ENCODE measurements at regions not wholly inside any gene's neighbourhood (a gene's known extent, or its start where the extent isn't known, plus 50 kb on each side); places are given as distances from the start of the nearest gene placed in this dataset.

DNA sequence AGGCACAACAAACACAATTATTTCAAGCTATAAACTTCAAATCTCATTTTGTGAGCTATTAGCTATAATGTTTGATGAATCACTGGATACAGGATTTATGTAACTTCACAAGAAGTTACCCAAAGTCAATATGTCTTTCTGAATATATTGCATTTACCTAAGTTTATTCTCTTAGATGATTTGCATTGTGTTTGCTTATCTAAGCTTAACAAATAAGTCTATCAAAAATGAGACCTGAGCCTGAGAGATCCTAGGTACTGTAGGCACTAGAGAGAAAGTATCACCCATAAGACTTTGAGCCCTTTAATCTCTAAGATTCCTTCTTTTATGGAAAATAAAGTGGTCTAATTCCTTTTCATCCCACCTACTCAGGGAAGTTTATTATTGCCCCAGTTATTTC lies 178.2 kb downstream of the NAF1 start:
- no peak for TF ChIP-seq EZH2phosphoT487 (IDR thresholded peaks at IDR 0.05; ENCODE audit: insufficient read depth, low read depth)
- TF ChIP-seq EZH2 (IDR thresholded peaks at IDR 0.05; ENCODE audit: insufficient read depth, poor library complexity, severe bottlenecking) = no peak

DNA sequence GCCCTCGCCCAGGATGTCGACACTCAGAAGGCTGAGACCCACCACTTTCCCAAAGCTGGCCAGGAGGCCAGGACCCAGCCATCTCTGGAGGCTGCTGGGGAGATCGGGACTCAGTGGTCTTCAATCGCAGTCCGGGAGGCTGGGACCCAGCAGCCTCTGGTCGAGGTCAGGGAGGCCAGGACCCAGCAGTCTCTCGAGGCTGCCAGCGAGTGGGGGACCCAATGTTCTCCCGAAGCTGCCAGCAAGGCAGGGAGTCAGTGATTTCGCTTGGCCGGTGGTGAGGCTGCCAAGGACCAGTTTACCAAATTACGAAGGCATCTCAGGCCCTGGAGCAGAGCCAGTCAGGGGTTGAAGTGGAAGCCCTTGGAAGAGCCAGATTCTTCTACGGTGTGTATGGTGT lies 181.6 kb downstream of the NAF1 start:
- Histone ChIP-seq H3K4me1 (ENCODE audit: insufficient read depth) (no peaks in the 10 kb centered on the region), H3F3A (ENCODE audit: insufficient read depth) (no peaks in the 10 kb centered on the region), H3K79me2 (ENCODE audit: insufficient read depth) (no peaks in the 10 kb centered on the region), H3K9me3 (ENCODE audit: low read depth) (no peaks in the 10 kb centered on the region), H4K20me1 (ENCODE audit: insufficient read depth) (no peaks in the 10 kb centered on the region), H3K9ac (no peak overlapping the region), H3K4me3 (no peak overlapping the region), H2AFZ (no peak overlapping the region), H3K27ac (no peak overlapping the region), H3K36me3 (ENCODE audit: low read depth) (no peaks in the 10 kb centered on the region), H3K4me2 (ENCODE audit: unreplicated experiment) (no peak overlapping the region), H3K9me2 (ENCODE audit: insufficient read depth) (no peaks in the 10 kb centered on the region), H3K27me3 (replicated peaks; ENCODE audit: insufficient read depth) (no peaks in the 10 kb centered on the region)
- WGBS, 2 experiments (ENCODE audit: low coverage in 1 of 2, low lambda C conversion rate in 2 of 2, missing lambda C conversion rate in 2 of 2) = 30 to 33% methylated on average over 13 of the region's 13 CpGs
- in situ Hi-C loops (cut with MboI) = no loop called here
- no peak for DNase-seq
- no peak for TF ChIP-seq EZH2phosphoT487 (IDR thresholded peaks at IDR 0.05; ENCODE audit: insufficient read depth, low read depth)

More for the DNA sequence above, 178.2 kb downstream of the NAF1 start:
- Histone ChIP-seq H3F3A (ENCODE audit: insufficient read depth) (no peaks in the 10 kb centered on the region), H4K20me1 (ENCODE audit: insufficient read depth) (no peaks in the 10 kb centered on the region), H3K9me3 (ENCODE audit: low read depth) (no peaks in the 10 kb centered on the region), H3K4me2 (ENCODE audit: unreplicated experiment) (no peak overlapping the region), H3K27me3 (replicated peaks; ENCODE audit: insufficient read depth) (no peaks in the 10 kb centered on the region), H3K4me1 (ENCODE audit: insufficient read depth) (no peaks in the 10 kb centered on the region), H3K27ac (no peak overlapping the region), H3K9me2 (ENCODE audit: insufficient read depth) (no peaks in the 10 kb centered on the region), H3K79me2 (ENCODE audit: insufficient read depth) (no peaks in the 10 kb centered on the region), H3K9ac (no peak overlapping the region), H3K4me3 (no peak overlapping the region), H3K36me3 (ENCODE audit: low read depth) (no peaks in the 10 kb centered on the region), H2AFZ (no peak overlapping the region)
- in situ Hi-C loops (cut with MboI) = no loop called here
- no peak for DNase-seq

DNA sequence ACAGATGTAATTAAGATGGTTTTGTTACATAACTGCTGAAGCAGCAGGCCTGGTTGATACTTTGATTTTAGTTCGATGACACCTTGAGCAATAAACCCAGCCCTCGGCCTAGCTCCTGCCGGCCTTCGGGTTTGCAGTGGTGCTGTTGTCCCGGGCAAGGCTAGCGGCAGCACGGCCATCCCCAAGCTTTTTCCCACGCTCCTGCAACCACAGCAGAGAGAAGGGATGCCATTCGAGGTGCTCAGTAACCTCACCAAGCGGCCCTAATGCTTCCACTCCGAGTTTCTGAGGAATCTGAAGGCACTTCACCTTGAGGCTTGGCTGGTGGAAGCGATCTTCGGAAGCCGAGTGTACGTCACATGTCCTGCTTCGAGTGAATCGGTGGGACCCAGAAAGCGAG lies 182.1 kb downstream of the NAF1 start:
- no peak overlapping the region for H3K27ac ChIP-seq
- no peaks in the 10 kb centered on the region for H3F3A ChIP-seq (ENCODE audit: insufficient read depth)
- H3K79me2 ChIP-seq (ENCODE audit: insufficient read depth) = no peaks in the 10 kb centered on the region
- no peaks in the 10 kb centered on the region for H3K27me3 ChIP-seq (replicated peaks; ENCODE audit: insufficient read depth)
- H3K4me1 ChIP-seq (ENCODE audit: insufficient read depth) = no peaks in the 10 kb centered on the region
- H4K20me1 ChIP-seq (ENCODE audit: insufficient read depth) = no peaks in the 10 kb centered on the region
- in situ Hi-C loops (cut with MboI) = no loop called here
- no peaks in the 10 kb centered on the region for H3K36me3 ChIP-seq (ENCODE audit: low read depth)
- no peak overlapping the region for H2AFZ ChIP-seq
- H3K9me3 ChIP-seq (ENCODE audit: low read depth) = no peaks in the 10 kb centered on the region
- H3K4me3 ChIP-seq = no peak overlapping the region
- H3K4me2 ChIP-seq (ENCODE audit: unreplicated experiment) = no peak overlapping the region
- H3K9me2 ChIP-seq (ENCODE audit: insufficient read depth) = no peaks in the 10 kb centered on the region
- DNase-seq = no peak
- 33 to 52% methylated on average over 13 to 18 of the region's 18 CpGs for WGBS, 2 experiments (ENCODE audit: low coverage in 1 of 2, low lambda C conversion rate in 2 of 2, missing lambda C conversion rate in 2 of 2)
- H3K9ac ChIP-seq = no peak overlapping the region
- TF ChIP-seq EZH2 (IDR thresholded peaks at IDR 0.05; ENCODE audit: insufficient read depth, poor library complexity, severe bottlenecking) (no peak), EZH2phosphoT487 (IDR thresholded peaks at IDR 0.05; ENCODE audit: insufficient read depth, low read depth) (no peak)

DNA sequence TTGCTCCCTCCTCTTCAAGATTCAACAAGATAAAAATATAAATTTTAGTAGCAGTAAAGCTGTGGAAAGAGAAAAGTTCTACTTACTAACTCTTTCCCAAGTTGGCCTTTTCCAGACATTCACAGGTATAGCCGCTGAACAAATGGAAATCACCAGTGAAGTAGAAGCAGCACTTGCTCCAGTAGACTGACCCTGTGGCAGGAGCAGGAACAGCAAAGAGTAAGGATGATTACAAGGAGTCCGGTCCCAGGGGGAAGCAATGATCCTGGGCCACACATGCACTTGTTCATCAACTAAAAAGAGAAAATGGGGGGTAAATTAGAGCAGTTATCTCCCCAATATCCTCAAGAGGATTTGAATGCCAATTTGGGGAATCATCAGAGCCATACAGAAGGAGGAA lies 184.9 kb downstream of the NAF1 start:
- no peak overlapping the region for H3K27ac ChIP-seq
- H3K9me2 ChIP-seq (ENCODE audit: insufficient read depth) = no peaks in the 10 kb centered on the region
- H3K36me3 ChIP-seq (ENCODE audit: low read depth) = no peaks in the 10 kb centered on the region
- H4K20me1 ChIP-seq (ENCODE audit: insufficient read depth) = no peaks in the 10 kb centered on the region
- no peak overlapping the region for H3K9ac ChIP-seq
- H3K4me1 ChIP-seq (ENCODE audit: insufficient read depth) = no peaks in the 10 kb centered on the region
- no peaks in the 10 kb centered on the region for H3K27me3 ChIP-seq (replicated peaks; ENCODE audit: insufficient read depth)
- 16 to 24% methylated on average over 2 of the region's 2 CpGs for WGBS, 2 experiments (ENCODE audit: low coverage in 1 of 2, low lambda C conversion rate in 2 of 2, missing lambda C conversion rate in 2 of 2)
- in situ Hi-C loops (cut with MboI) = no loop called here
- no peak overlapping the region for H3K4me2 ChIP-seq (ENCODE audit: unreplicated experiment)
- H3K79me2 ChIP-seq (ENCODE audit: insufficient read depth) = no peaks in the 10 kb centered on the region
- no peaks in the 10 kb centered on the region for H3K9me3 ChIP-seq (ENCODE audit: low read depth)
- H3K4me3 ChIP-seq = no peak overlapping the region
- TF ChIP-seq EZH2 (IDR thresholded peaks at IDR 0.05; ENCODE audit: insufficient read depth, poor library complexity, severe bottlenecking) (no peak), EZH2phosphoT487 (IDR thresholded peaks at IDR 0.05; ENCODE audit: insufficient read depth, low read depth) (no peak)
- DNase-seq = no peak
- H2AFZ ChIP-seq = no peak overlapping the region
- no peaks in the 10 kb centered on the region for H3F3A ChIP-seq (ENCODE audit: insufficient read depth)

DNA sequence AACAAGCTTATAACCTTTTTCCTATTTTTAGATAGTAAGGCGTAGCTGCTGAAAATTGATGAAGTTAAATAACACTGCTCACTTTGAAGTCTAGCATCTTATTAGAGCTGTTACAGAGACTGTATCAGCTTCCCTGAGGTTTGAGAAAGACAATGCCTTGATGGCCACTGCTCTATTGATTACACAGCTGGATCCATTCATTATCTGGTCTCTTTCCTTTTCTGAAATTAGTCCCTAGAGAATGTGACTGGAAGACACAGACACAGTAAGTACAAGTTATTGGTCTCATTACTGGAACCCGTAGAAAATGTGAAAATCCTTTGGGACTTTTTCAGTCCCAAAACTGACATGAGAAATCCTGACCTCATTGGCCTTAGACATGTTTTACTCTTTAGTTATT lies 188.3 kb downstream of the NAF1 start:
- no peak for TF ChIP-seq EZH2phosphoT487 (IDR thresholded peaks at IDR 0.05; ENCODE audit: insufficient read depth, low read depth)
- TF ChIP-seq EZH2 (IDR thresholded peaks at IDR 0.05; ENCODE audit: insufficient read depth, poor library complexity, severe bottlenecking) = no peak
- H4K20me1 ChIP-seq (ENCODE audit: insufficient read depth) = no peaks in the 10 kb centered on the region
- H3F3A ChIP-seq (ENCODE audit: insufficient read depth) = no peaks in the 10 kb centered on the region
- no peaks in the 10 kb centered on the region for H3K9me3 ChIP-seq (ENCODE audit: low read depth)
- no peak for DNase-seq
- 27 to 32% methylated on average over 2 of the region's 2 CpGs for WGBS, 2 experiments (ENCODE audit: low coverage in 1 of 2, low lambda C conversion rate in 2 of 2, missing lambda C conversion rate in 2 of 2)
- H2AFZ ChIP-seq = no peak overlapping the region
- in situ Hi-C loops (cut with MboI) = no loop called here
- no peak overlapping the region for H3K27ac ChIP-seq
- H3K4me1 ChIP-seq (ENCODE audit: insufficient read depth) = no peaks in the 10 kb centered on the region
- no peak overlapping the region for H3K4me2 ChIP-seq (ENCODE audit: unreplicated experiment)
- H3K9ac ChIP-seq = no peak overlapping the region
- H3K79me2 ChIP-seq (ENCODE audit: insufficient read depth) = no peaks in the 10 kb centered on the region
- no peaks in the 10 kb centered on the region for H3K36me3 ChIP-seq (ENCODE audit: low read depth)
- no peaks in the 10 kb centered on the region for H3K9me2 ChIP-seq (ENCODE audit: insufficient read depth)
- no peak overlapping the region for H3K4me3 ChIP-seq
- H3K27me3 ChIP-seq (replicated peaks; ENCODE audit: insufficient read depth) = no peaks in the 10 kb centered on the region
